Neural cell (in vitro differentiated cells): ENCODE measurements at regions not wholly inside any gene's neighbourhood (a gene's known extent, or its start where the extent isn't known, plus 50 kb on each side); places are given as distances from the start of the nearest gene placed in this dataset.

Experiments used
- H2AFZ ChIP-seq: fragments of 200-600, 300-800 bp; sonication (generic), shearing (Covaris generic); 2 replicates; pipeline ENCODE4 v1.6.0; 2014; ENCODE audit warnings: low read depth, mild to moderate bottlenecking, antibody characterized with exemption, low read length, moderate library complexity
- H3F3A ChIP-seq: fragments of 200-600 bp; shearing (Covaris generic); 2 replicates; pipeline ENCODE4 v1.6.1; 2016; ENCODE audit warnings: mild to moderate bottlenecking, moderate library complexity, mixed read lengths, antibody characterized with exemption, low read length; ENCODE audit not compliant: insufficient read depth, poor library complexity, severe bottlenecking
- H3K27ac ChIP-seq: fragments of 200-600, 300-800 bp; sonication (generic), shearing (Covaris generic); 2 replicates; pipeline ENCODE4 v1.5.1; 2014; ENCODE audit warnings: mild to moderate bottlenecking, low read length, moderate library complexity
- H3K27me3 ChIP-seq: fragments of 300-800, 200-600 bp; sonication (generic), shearing (Covaris generic); 2 replicates; pipeline ENCODE4 v1.6.0; 2014; ENCODE audit warnings: mild to moderate bottlenecking, low read depth, low read length, moderate library complexity; ENCODE audit not compliant: insufficient read depth
- H3K36me3 ChIP-seq: fragments of 300-800, 200-600 bp; sonication (generic), shearing (Covaris generic); 2 replicates; pipeline ENCODE4 v1.5.1; 2014; ENCODE audit warnings: mild to moderate bottlenecking, antibody characterized with exemption, low read length, moderate library complexity; ENCODE audit not compliant: insufficient read depth
- H3K4me2 ChIP-seq: fragments of 300-800, 200-600 bp; sonication (generic), shearing (Covaris generic); 2 replicates; pipeline ENCODE4 v1.6.0; 2014; ENCODE audit warnings: mild to moderate bottlenecking, low read length
- H3K4me3 ChIP-seq: fragments of 300-800, 200-600 bp; sonication (generic), shearing (Covaris generic); 2 replicates; pipeline ENCODE4 v1.5.1; 2014; ENCODE audit warnings: mild to moderate bottlenecking, low read length, moderate library complexity
- H3K79me2 ChIP-seq: fragments of 200-600 bp; shearing (Covaris generic); replicated peaks from 2 replicates; pipeline ENCODE4 v1.6.0; 2014; ENCODE audit warnings: mild to moderate bottlenecking, low read length, moderate library complexity; ENCODE audit not compliant: insufficient read depth
- H3K9ac ChIP-seq: fragments of 300-800, 200-600 bp; sonication (generic), shearing (Covaris generic); 2 replicates; pipeline ENCODE4 v1.6.1; 2016; ENCODE audit warnings: mild to moderate bottlenecking, low read length, mixed read lengths
- H3K9me2 ChIP-seq: fragments of 200-600 bp; shearing (Covaris generic); 2 replicates; pipeline ENCODE4 v1.6.1; 2016; ENCODE audit warnings: mild to moderate bottlenecking, low read length, mixed read lengths; ENCODE audit not compliant: insufficient read depth
- H3K9me3 ChIP-seq: fragments of 200-600, 300-800 bp; sonication (generic), shearing (Covaris generic); 2 replicates; pipeline ENCODE4 v1.6.1; 2016; ENCODE audit warnings: mild to moderate bottlenecking, mixed run types, low read length, moderate library complexity, mixed read lengths
- H4K20me1 ChIP-seq: fragments of 200-600 bp; shearing (Covaris generic); 2 replicates; pipeline ENCODE4 v1.6.1; 2016; ENCODE audit warnings: mild to moderate bottlenecking, mixed run types; ENCODE audit not compliant: insufficient read depth
- CTCF ChIP-seq: fragments of 450-650 bp; IDR thresholded peaks from 2 replicates; pipeline ENCODE4 v1.5.1; 2014; ENCODE audit warnings: antibody characterized with exemption, mild to moderate bottlenecking, moderate library complexity; ENCODE audit not compliant: poor library complexity, severe bottlenecking
- EP300 ChIP-seq: fragments of 450-650 bp; conservative IDR thresholded peaks from 2 replicates; pipeline ENCODE4 v1.6.1; 2014; ENCODE audit warnings: antibody characterized with exemption, mild to moderate bottlenecking, moderate library complexity; ENCODE audit not compliant: poor library complexity, severe bottlenecking
- EZH2 ChIP-seq: fragments of 200-600, 300-800 bp; shearing (Covaris generic), sonication (generic); IDR thresholded peaks from 2 replicates; pipeline ENCODE4 v1.6.1; 2014; ENCODE audit warnings: antibody characterized with exemption, low read length, borderline replicate concordance, mild to moderate bottlenecking; ENCODE audit not compliant: insufficient read depth, poor library complexity, severe bottlenecking
- MXI1 ChIP-seq: fragments of 450-650 bp; conservative IDR thresholded peaks from 2 replicates; pipeline ENCODE4 v1.6.1; 2014; ENCODE audit warnings: antibody characterized with exemption, mild to moderate bottlenecking; ENCODE audit not compliant: poor library complexity, severe bottlenecking
- POLR2AphosphoS5 ChIP-seq: IDR thresholded peaks from 2 replicates; pipeline ENCODE4 v1.6.1; 2012
- RAD21 ChIP-seq: fragments of 450-650 bp; conservative IDR thresholded peaks from 2 replicates; pipeline ENCODE4 v1.6.1; 2014; ENCODE audit warnings: antibody characterized with exemption, mild to moderate bottlenecking, moderate library complexity
- REST ChIP-seq: IDR thresholded peaks from 2 replicates; pipeline ENCODE4 v1.6.1; 2012; ENCODE audit warnings: borderline replicate concordance
- SMC3 ChIP-seq: fragments of 450-650 bp; conservative IDR thresholded peaks from 2 replicates; pipeline ENCODE4 v1.6.1; 2014; ENCODE audit warnings: antibody characterized with exemption, mild to moderate bottlenecking, moderate library complexity; ENCODE audit not compliant: poor library complexity
- TAF1 ChIP-seq: IDR thresholded peaks from 2 replicates; pipeline ENCODE4 v1.6.1; 2012; ENCODE audit warnings: low read depth

GRCh38 chr13:103894626-103895025, 828.4 kb upstream of the SLC10A2 start:
- Histone ChIP-seq H2AFZ (no peak overlapping the region), H3K36me3 (no peaks in the 10 kb centered on the region), H3K79me2 (no peaks in the 10 kb centered on the region), H3K9ac (no peak overlapping the region), H3K4me2 (no peak overlapping the region), H3K9me2 (no peaks in the 10 kb centered on the region), H3K27ac (no peak overlapping the region), H3F3A (no peaks in the 10 kb centered on the region), H3K27me3 (no peaks in the 10 kb centered on the region), H4K20me1 (no peaks in the 10 kb centered on the region), H3K4me3 (no peak overlapping the region), H3K9me3 (peaks cover 3% of the 10 kb centered on the region)
- TF ChIP-seq CTCF, result no peak
- TF ChIP-seq POLR2AphosphoS5, result no peak
- TF ChIP-seq EP300, result no peak
- TF ChIP-seq SMC3, result no peak
- no peak for TF ChIP-seq MXI1
- TF ChIP-seq RAD21, result no peak
- TF ChIP-seq TAF1, result no peak
- TF ChIP-seq REST, result no peak

- Histone ChIP-seq H3K27ac (no peak overlapping the region), H3K4me3 (no peak overlapping the region), H3K4me2 (no peak overlapping the region), H2AFZ (no peak overlapping the region), H3K36me3 (no peaks in the 10 kb centered on the region), H3K9me2 (no peaks in the 10 kb centered on the region), H3K9ac (no peak overlapping the region), H3F3A (peaks cover 11% of the 10 kb centered on the region), H3K79me2 (no peaks in the 10 kb centered on the region), H3K9me3 (no peaks in the 10 kb centered on the region), H3K27me3 (no peaks in the 10 kb centered on the region), H4K20me1 (no peaks in the 10 kb centered on the region)
- TF ChIP-seq SMC3, result no peak
- TF ChIP-seq CTCF, result no peak
- TF ChIP-seq RAD21, result no peak
- no peak for TF ChIP-seq POLR2AphosphoS5
- no peak for TF ChIP-seq TAF1
- no peak for TF ChIP-seq REST
- no peak for TF ChIP-seq EZH2
- no peak for TF ChIP-seq MXI1
- no peak for TF ChIP-seq EP300
Observed at GRCh38 chr13:103884101-103884723, 818.0 kb upstream of the SLC10A2 start.
